HEK293 (cell line): ENCODE measurements at regions not wholly inside any gene's neighbourhood (a gene's known extent, or its start where the extent isn't known, plus 50 kb on each side); places are given as distances from the start of the nearest gene placed in this dataset.

Experiments used
- CTCF ChIA-PET: fragments of 350-600 bp; formaldehyde crosslinking; extraction: SDS; loops from one replicate; lab custom pipeline; 2021; ENCODE audit warnings: antibody characterized with exemption; lab: Yijun Ruan, JAX
- POLR2A ChIA-PET: fragments of 300-600 bp; formaldehyde crosslinking; extraction: SDS; loops from one replicate; lab custom pipeline; 2020; ENCODE audit warnings: antibody characterized with exemption, inconsistent platforms; lab: Yijun Ruan, JAX
- H3K27ac ChIP-seq: fragments of 200-500 bp; sonication (Bioruptor generic); 2 replicates; pipeline ENCODE4 v1.5.1; 2014; ENCODE audit warnings: low read depth, low read length, control low read depth, inconsistent platforms; ENCODE audit errors: extremely low read depth
- H3K36me3 ChIP-seq, 2 experiments: fragments of 200-500 bp in 1 of 2; sonication (Bioruptor generic) in 1 of 2; 1 replicate in 1 of 2; 2 replicates in 1 of 2; pipeline ENCODE4 v1.5.1; 2014 to 2017; ENCODE audit warnings: inconsistent platforms in 2 of 2, low read length in 2 of 2; ENCODE audit not compliant: control insufficient read depth in 2 of 2, insufficient read depth in 1 of 2
- H3K4me1 ChIP-seq: fragments of 200-500 bp; sonication (Bioruptor generic); 2 replicates; pipeline ENCODE4 v1.5.1; 2014; ENCODE audit warnings: mild to moderate bottlenecking, low read length, inconsistent platforms; ENCODE audit not compliant: control insufficient read depth, insufficient read depth
- H3K4me3 ChIP-seq: 2 replicates; pipeline ENCODE4 v1.5.1; 2011; ENCODE audit warnings: low read depth, mild to moderate bottlenecking, control low read depth, low read length, moderate library complexity
- H3K9me3 ChIP-seq: fragments of 200-500 bp; sonication (Bioruptor generic); 2 replicates; pipeline ENCODE4 v1.5.1; 2014; ENCODE audit warnings: low read depth, low read length, inconsistent platforms; ENCODE audit not compliant: control insufficient read depth, insufficient read depth
- ELK4 ChIP-seq: IDR thresholded peaks from 2 replicates; pipeline ENCODE4 v1.6.1; 2011; ENCODE audit warnings: mild to moderate bottlenecking, low read depth, low read length, borderline replicate concordance
- HOXA7 ChIP-seq: sonication (generic); formaldehyde crosslinking; IDR thresholded peaks from 2 replicates; pipeline ENCODE4 v1.8.1; 2022; ENCODE audit warnings: missing genetic modification reagents, borderline replicate concordance
- OSR2 ChIP-seq: fragments of 450-650 bp; formaldehyde crosslinking; IDR thresholded peaks from 2 replicates; pipeline ENCODE4 v1.5.1; 2016; ENCODE audit warnings: missing biosample characterization, missing genetic modification characterization
- SP7 ChIP-seq: fragments of 450-650 bp; formaldehyde crosslinking; IDR thresholded peaks from 2 replicates; pipeline ENCODE4 v1.5.1; 2016; ENCODE audit warnings: missing biosample characterization, missing genetic modification characterization
- ZBTB17 ChIP-seq: fragments of 450-650 bp; formaldehyde crosslinking; IDR thresholded peaks from 2 replicates; pipeline ENCODE4 v1.5.1; 2016; ENCODE audit warnings: missing biosample characterization, missing genetic modification characterization
- ZBTB49 ChIP-seq: fragments of 450-650 bp; formaldehyde crosslinking; IDR thresholded peaks from 2 replicates; pipeline ENCODE4 v1.5.1; 2016; ENCODE audit warnings: missing biosample characterization, missing genetic modification characterization, low read depth
- ZNF157 ChIP-seq: fragments of 450-650 bp; formaldehyde crosslinking; IDR thresholded peaks from 2 replicates; pipeline ENCODE4 v1.5.1; 2016; ENCODE audit warnings: missing biosample characterization, missing genetic modification characterization
- ZNF18 ChIP-seq: fragments of 450-650 bp; formaldehyde crosslinking; IDR thresholded peaks from 2 replicates; pipeline ENCODE4 v1.5.1; 2016; ENCODE audit warnings: missing biosample characterization, missing genetic modification characterization
- ZNF2 ChIP-seq: fragments of 450-650 bp; formaldehyde crosslinking; IDR thresholded peaks from 2 replicates; pipeline ENCODE4 v1.5.1; 2016; ENCODE audit warnings: missing biosample characterization, missing genetic modification characterization
- ZNF266 ChIP-seq: fragments of 450-650 bp; formaldehyde crosslinking; IDR thresholded peaks from 2 replicates; pipeline ENCODE4 v1.5.1; 2016; ENCODE audit warnings: missing biosample characterization, missing genetic modification characterization, low read depth
- ZNF274 ChIP-seq, 2 experiments: fragments of 200-500 bp in 1 of 2; fragments of 450-650 bp in 1 of 2; sonication (Bioruptor generic) in 1 of 2; formaldehyde crosslinking in 1 of 2; IDR thresholded peaks; 2 replicates each; pipeline versions ENCODE4 v1.5.1 to v1.6.1; 2014 to 2016; ENCODE audit warnings: borderline replicate concordance in 1 of 2, inconsistent platforms in 1 of 2, low read length in 1 of 2, missing biosample characterization in 1 of 2, missing genetic modification characterization in 1 of 2
- ZNF292 ChIP-seq: fragments of 450-650 bp; formaldehyde crosslinking; IDR thresholded peaks from 2 replicates; pipeline ENCODE4 v1.5.1; 2016; ENCODE audit warnings: low read depth, missing biosample characterization, missing genetic modification characterization, borderline replicate concordance
- ZNF366 ChIP-seq: fragments of 450-650 bp; formaldehyde crosslinking; conservative IDR thresholded peaks from 2 replicates; pipeline ENCODE4 v1.5.1; 2016; ENCODE audit warnings: missing biosample characterization, missing genetic modification characterization
- ZNF394 ChIP-seq: fragments of 450-650 bp; formaldehyde crosslinking; IDR thresholded peaks from 2 replicates; pipeline ENCODE4 v1.5.1; 2016; ENCODE audit warnings: missing biosample characterization, missing genetic modification characterization, mild to moderate bottlenecking, moderate library complexity, borderline replicate concordance
- ZNF488 ChIP-seq: fragments of 450-650 bp; formaldehyde crosslinking; IDR thresholded peaks from 2 replicates; pipeline ENCODE4 v1.5.1; 2016; ENCODE audit warnings: missing biosample characterization, missing genetic modification characterization
- ZNF530 ChIP-seq: fragments of 450-650 bp; formaldehyde crosslinking; IDR thresholded peaks from 2 replicates; pipeline ENCODE4 v1.5.1; 2016; ENCODE audit warnings: low read depth, missing biosample characterization, missing genetic modification characterization
- ZNF571 ChIP-seq: fragments of 450-650 bp; formaldehyde crosslinking; IDR thresholded peaks from 2 replicates; pipeline ENCODE4 v1.5.0; 2017; ENCODE audit warnings: missing biosample characterization, missing genetic modification characterization
- ZNF776 ChIP-seq: fragments of 450-650 bp; formaldehyde crosslinking; IDR thresholded peaks from 2 replicates; pipeline ENCODE4 v1.5.0; 2017; ENCODE audit warnings: missing biosample characterization, missing genetic modification characterization, borderline replicate concordance
- ZXDB ChIP-seq: fragments of 450-650 bp; formaldehyde crosslinking; IDR thresholded peaks from 2 replicates; pipeline ENCODE4 v1.5.1; 2016; ENCODE audit warnings: missing biosample characterization, missing genetic modification characterization
- TF ChIP-seq, protein P1 (sequence below): fragments of 450-650 bp; formaldehyde crosslinking; conservative IDR thresholded peaks from 2 replicates; pipeline ENCODE4 v1.5.1; 2016; ENCODE audit warnings: low read depth, missing biosample characterization, missing genetic modification characterization

- no peak overlapping the region for H3K4me3 ChIP-seq
- no peaks in the 10 kb centered on the region for H3K36me3 ChIP-seq
- CTCF ChIA-PET = no interaction called here
- H3K4me1 ChIP-seq = no peaks in the 10 kb centered on the region
- TF ChIP-seq, protein P1, sequence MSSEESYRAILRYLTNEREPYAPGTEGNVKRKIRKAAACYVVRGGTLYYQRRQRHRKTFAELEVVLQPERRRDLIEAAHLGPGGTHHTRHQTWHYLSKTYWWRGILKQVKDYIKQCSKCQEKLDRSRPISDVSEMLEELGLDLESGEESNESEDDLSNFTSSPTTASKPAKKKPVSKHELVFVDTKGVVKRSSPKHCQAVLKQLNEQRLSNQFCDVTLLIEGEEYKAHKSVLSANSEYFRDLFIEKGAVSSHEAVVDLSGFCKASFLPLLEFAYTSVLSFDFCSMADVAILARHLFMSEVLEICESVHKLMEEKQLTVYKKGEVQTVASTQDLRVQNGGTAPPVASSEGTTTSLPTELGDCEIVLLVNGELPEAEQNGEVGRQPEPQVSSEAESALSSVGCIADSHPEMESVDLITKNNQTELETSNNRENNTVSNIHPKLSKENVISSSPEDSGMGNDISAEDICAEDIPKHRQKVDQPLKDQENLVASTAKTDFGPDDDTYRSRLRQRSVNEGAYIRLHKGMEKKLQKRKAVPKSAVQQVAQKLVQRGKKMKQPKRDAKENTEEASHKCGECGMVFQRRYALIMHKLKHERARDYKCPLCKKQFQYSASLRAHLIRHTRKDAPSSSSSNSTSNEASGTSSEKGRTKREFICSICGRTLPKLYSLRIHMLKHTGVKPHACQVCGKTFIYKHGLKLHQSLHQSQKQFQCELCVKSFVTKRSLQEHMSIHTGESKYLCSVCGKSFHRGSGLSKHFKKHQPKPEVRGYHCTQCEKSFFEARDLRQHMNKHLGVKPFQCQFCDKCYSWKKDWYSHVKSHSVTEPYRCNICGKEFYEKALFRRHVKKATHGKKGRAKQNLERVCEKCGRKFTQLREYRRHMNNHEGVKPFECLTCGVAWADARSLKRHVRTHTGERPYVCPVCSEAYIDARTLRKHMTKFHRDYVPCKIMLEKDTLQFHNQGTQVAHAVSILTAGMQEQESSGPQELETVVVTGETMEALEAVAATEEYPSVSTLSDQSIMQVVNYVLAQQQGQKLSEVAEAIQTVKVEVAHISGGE (tag by site-specific recombination) = no peak
- TF ChIP-seq ZNF488 (tag by site-specific recombination) = no peak
- TF ChIP-seq HOXA7 (CRISPR knock-in tag) = no peak
- no peak for TF ChIP-seq ZNF266 (tag by site-specific recombination)
- TF ChIP-seq ELK4 = no peak
- TF ChIP-seq ZNF394 = no peak
- no peak for TF ChIP-seq ZNF2 (tag by site-specific recombination)
- no peak for TF ChIP-seq ZNF571 (tag by site-specific recombination)
- no peak for TF ChIP-seq ZNF274 (IDR thresholded peaks at IDR 0.05; ENCODE audit: low read length)
- no peak for TF ChIP-seq ZNF274 (tag by site-specific recombination; IDR thresholded peaks at IDR 0.05; ENCODE audit: borderline replicate concordance)
- TF ChIP-seq ZXDB (tag by site-specific recombination) = no peak
- no peak for TF ChIP-seq ZBTB17 (tag by site-specific recombination)
- TF ChIP-seq ZNF776 (tag by site-specific recombination) = no peak
- no peak for TF ChIP-seq SP7 (tag by site-specific recombination)
- no peak for TF ChIP-seq ZNF157 (tag by site-specific recombination)
- no peak for TF ChIP-seq ZNF530 (tag by site-specific recombination)
- no peak for TF ChIP-seq ZNF292
- no peak for TF ChIP-seq OSR2 (tag by site-specific recombination)
- H3K9me3 ChIP-seq = no peaks in the 10 kb centered on the region
- POLR2A ChIA-PET = no interaction called here
- H3K27ac ChIP-seq = no peak overlapping the region
These were observed 125.8 kb downstream of the NTMT2 start for GRCh38 chr1:170271430-170272161.

DNA sequence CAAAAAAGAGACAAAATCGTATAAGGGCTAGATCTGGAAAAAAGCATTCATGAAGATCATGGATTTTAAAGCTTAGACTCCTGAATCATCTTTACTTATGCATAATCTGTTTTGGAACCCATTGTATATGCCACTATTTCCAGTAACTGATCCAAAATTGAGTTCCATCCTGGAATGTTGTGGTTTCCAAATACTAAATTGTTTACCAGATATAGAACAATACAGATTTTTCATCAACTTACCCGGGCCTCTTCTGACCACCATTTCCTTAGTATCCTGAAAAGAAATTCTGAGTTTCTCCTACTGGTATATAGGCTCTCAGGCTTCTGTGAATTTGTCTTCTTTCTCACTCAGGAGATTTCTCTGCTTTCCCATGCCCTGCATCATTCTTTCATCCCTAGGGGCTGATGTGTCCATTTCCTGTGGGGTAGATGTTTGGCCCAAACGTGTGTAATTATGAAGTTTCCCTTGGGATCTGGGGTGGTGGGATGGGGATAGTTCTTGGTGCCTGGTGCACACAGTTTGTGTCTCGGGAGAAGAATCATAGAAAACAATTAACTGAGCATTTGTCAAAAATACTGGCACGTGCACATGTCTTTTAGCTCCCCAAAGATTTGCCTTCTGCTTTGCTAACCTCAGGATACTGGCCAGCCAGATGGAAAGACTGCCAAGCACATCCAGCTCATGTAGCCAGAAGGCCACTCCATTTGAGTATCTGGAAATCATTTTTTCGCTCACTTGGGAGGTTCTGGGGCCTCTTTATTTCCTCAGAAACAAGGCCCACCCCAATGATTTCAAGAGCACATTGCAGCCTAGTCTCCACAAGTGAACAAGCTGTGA is 127.8 kb downstream of the NTMT2 start:
- Histone ChIP-seq H3K9me3 (no peaks in the 10 kb centered on the region), H3K4me1 (no peaks in the 10 kb centered on the region), H3K36me3 (no peaks in the 10 kb centered on the region), H3K27ac (no peak overlapping the region), H3K4me3 (no peak overlapping the region)
- POLR2A ChIA-PET = no interaction called here
- CTCF ChIA-PET = no interaction called here
- TF ChIP-seq ZNF366 (no peak), ZNF18 (tag by site-specific recombination) (no peak), ZBTB49 (tag by site-specific recombination) (no peak)
